K562 (cell line): ENCODE measurements at regions not wholly inside any gene's neighbourhood (a gene's known extent, or its start where the extent isn't known, plus 50 kb on each side); places are given as distances from the start of the nearest gene placed in this dataset.

Experiments
- ATAC-seq: fragments of 200-7000 bp; cut with Tn5 transposase; 3 replicates; pipeline ENCODE4 v1.9.1; 2020; ENCODE audit warnings: moderate library complexity
- BruUV-seq: library from RNA; stranded (reverse); fragments of 400-500 nt; replicated peaks from 2 replicates; lab custom pipeline; 2021; lab: Mats Ljungman, UMichigan
- CTCF ChIA-PET: fragments of 300-600 bp; formaldehyde crosslinking; extraction: SDS; loops from one replicate; lab custom pipeline; 2021; ENCODE audit warnings: low intra/inter-chr PET ratio; lab: Yijun Ruan, JAX
- POLR2A ChIA-PET: fragments of 300-600, 350-650 bp; sonication (Branson Sonifier 250); formaldehyde crosslinking; extraction: SDS; loops from one replicate; lab custom pipeline; 2021; ENCODE audit warnings: antibody characterized with exemption, inconsistent platforms; lab: Yijun Ruan, JAX
- DNase-seq, 4 experiments: peaks; one replicate each; pipeline versions ENCODE4 v3.0.0 to v3.0.0-alpha.2; 2011 to 2018; ENCODE audit warnings: low spot score in 3 of 4, mixed read lengths in 3 of 4; ENCODE audit errors: extremely low read depth in 1 of 4
- FAIRE-seq: peaks from 2 replicates; lab custom pipeline; 2011; peaks lifted over from hg19 to GRCh38; lab: Jason Lieb, UNC
- H2AFZ ChIP-seq: 2 replicates; pipeline ENCODE4 v1.6.0; 2011; ENCODE audit warnings: low read depth, low read length, control low read depth, inconsistent platforms
- H3K27ac ChIP-seq: fragments of 200-600 bp; 3 replicates; pipeline ENCODE4 v1.8.0; 2011; ENCODE audit warnings: low read depth, mild to moderate bottlenecking, control low read depth, inconsistent platforms, low read length, moderate library complexity, mixed read lengths; ENCODE audit errors: extremely low read depth
- H3K27me3 ChIP-seq, 2 experiments: fragments of 300-600 bp in 1 of 2; 2 replicates in 1 of 2; 3 replicates in 1 of 2; pipeline versions ENCODE4 v1.6.0 to v1.8.0; 2011; ENCODE audit warnings: inconsistent platforms in 2 of 2, low read length in 2 of 2, mild to moderate bottlenecking in 1 of 2, mixed read lengths in 1 of 2, moderate library complexity in 1 of 2; ENCODE audit not compliant: control insufficient read depth in 2 of 2, insufficient read depth in 2 of 2
- H3K36me3 ChIP-seq: fragments of 300-600 bp; 3 replicates; pipeline ENCODE4 v1.8.0; 2011; ENCODE audit warnings: mild to moderate bottlenecking, low read length, inconsistent platforms; ENCODE audit not compliant: control insufficient read depth, insufficient read depth
- H3K4me1 ChIP-seq, 2 experiments: fragments of 200-600 bp in 1 of 2; replicated peaks in 1 of 2; 2 replicates in 1 of 2; 3 replicates in 1 of 2; pipeline versions ENCODE4 v1.5.1 to v1.8.0; 2011; ENCODE audit warnings: inconsistent platforms in 2 of 2, low read length in 2 of 2, mild to moderate bottlenecking in 1 of 2, mixed read lengths in 1 of 2, moderate library complexity in 1 of 2; ENCODE audit not compliant: control insufficient read depth in 2 of 2, insufficient read depth in 2 of 2
- H3K4me2 ChIP-seq: 2 replicates; pipeline ENCODE4 v1.6.1; 2011; ENCODE audit warnings: low read length, control low read depth, inconsistent platforms, mixed read lengths; ENCODE audit not compliant: insufficient read depth
- H3K4me3 ChIP-seq: fragments of 200-600 bp; sonication (generic), shearing (Covaris generic); 2 replicates; pipeline ENCODE4 v1.5.1; 2016; ENCODE audit warnings: control low read depth, inconsistent platforms
- H3K79me2 ChIP-seq: fragments of 200-600 bp; 3 replicates; pipeline ENCODE4 v1.8.0; 2011; ENCODE audit warnings: low read length, inconsistent platforms; ENCODE audit not compliant: control insufficient read depth, insufficient read depth
- H3K9ac ChIP-seq, 2 experiments: 2 replicates each; pipeline versions ENCODE4 v1.6.0 to v1.6.1; 2011; ENCODE audit warnings: low read depth in 2 of 2, low read length in 2 of 2, control low read depth in 1 of 2, inconsistent platforms in 1 of 2, mild to moderate bottlenecking in 1 of 2, mixed read lengths in 1 of 2; ENCODE audit not compliant: insufficient read depth in 1 of 2
- H3K9me1 ChIP-seq: one replicate; pipeline ENCODE4 v1.6.0; 2011; ENCODE audit warnings: inconsistent platforms, mild to moderate bottlenecking, low read length, moderate library complexity; ENCODE audit not compliant: control insufficient read depth, insufficient read depth
- H3K9me3 ChIP-seq: replicated peaks from 2 replicates; pipeline ENCODE4 v1.5.1; 2011; ENCODE audit warnings: low read depth, low read length, inconsistent platforms; ENCODE audit not compliant: control insufficient read depth, insufficient read depth
- H4K20me1 ChIP-seq: replicated peaks from 2 replicates; pipeline ENCODE4 v1.6.1; 2011; ENCODE audit warnings: low read length, inconsistent platforms, mixed read lengths; ENCODE audit not compliant: control insufficient read depth, insufficient read depth
- CSDE1 ChIP-seq, 2 experiments: fragments of 450-650 bp; IDR thresholded peaks; 2 replicates each; pipeline ENCODE4 v1.6.1; 2016; ENCODE audit warnings: mild to moderate bottlenecking in 1 of 2
- E2F5 ChIP-seq: sonication (generic); formaldehyde crosslinking; IDR thresholded peaks from 2 replicates; pipeline ENCODE4 v1.8.0; 2022; ENCODE audit warnings: mild to moderate bottlenecking, missing genetic modification reagents
- MLLT1 ChIP-seq, 2 experiments: fragments of 450-650 bp; IDR thresholded peaks; 2 replicates each; pipeline ENCODE4 v1.6.1; 2016
- RBFOX2 ChIP-seq: fragments of 200-400 bp; formaldehyde crosslinking; IDR thresholded peaks from 2 replicates; pipeline ENCODE4 v1.6.1; 2017; ENCODE audit warnings: low read depth, mild to moderate bottlenecking, low read length, moderate library complexity
- SMAD2 ChIP-seq: fragments of 150-350 bp; IDR thresholded peaks from 2 replicates; pipeline ENCODE4 v1.6.1; 2014; ENCODE audit warnings: low read depth, mild to moderate bottlenecking, low read length
- SMAD3 ChIP-seq: fragments of 450-650 bp; formaldehyde crosslinking; conservative IDR thresholded peaks from 2 replicates; pipeline ENCODE4 v1.4.0; 2020; ENCODE audit warnings: mild to moderate bottlenecking
- SRSF1 ChIP-seq: fragments of 200-400 bp; formaldehyde crosslinking; IDR thresholded peaks from 2 replicates; pipeline ENCODE4 v1.6.1; 2017; ENCODE audit warnings: mild to moderate bottlenecking, low read depth, low read length, moderate library complexity
- ZBTB33 ChIP-seq: sonication (generic); formaldehyde crosslinking; IDR thresholded peaks from 2 replicates; pipeline ENCODE4 v1.8.1; 2023; ENCODE audit warnings: mild to moderate bottlenecking, missing genetic modification reagents
- ZNF354B ChIP-seq: fragments of 250-450 bp; sonication (Bioruptor Pico); IDR thresholded peaks from 2 replicates; pipeline ENCODE4 v1.4.0; 2020
- ZNF436 ChIP-seq: fragments of 250-450, 450-650 bp; sonication (Bioruptor Pico); formaldehyde crosslinking; IDR thresholded peaks from 2 replicates; pipeline ENCODE4 v1.7.0; 2020; ENCODE audit warnings: mild to moderate bottlenecking
- WGBS: fragments of 100-300 bp; shearing (Covaris generic); methylation state at CpG from one replicate; pipeline ENCODE4 v1.1.6; 2016; ENCODE audit warnings: low coverage, mixed read lengths; ENCODE audit not compliant: insufficient coverage; ENCODE audit errors: missing lambda C conversion rate; 5-methylcytosine and 5-hydroxymethylcytosine counted together
- in situ Hi-C: fragments of 300-500 bp; cut with MboI; formaldehyde crosslinking; loops from 4 replicates; pipeline ENCODE4 v1.15.0; 2018; ENCODE audit warnings: inconsistent platforms, mixed read lengths
- intact Hi-C: fragments of 100-400 bp; cut with micrococcal nuclease; formaldehyde crosslinking; loops from 2 replicates; pipeline ENCODE4 v1.14.2; 2022
- TF ChIP-seq, protein P1 (sequence below): fragments of 250-450 bp; sonication (Bioruptor Pico); IDR thresholded peaks from 2 replicates; pipeline ENCODE4 v1.8.0; 2022; ENCODE audit warnings: inconsistent platforms, mild to moderate bottlenecking, moderate library complexity, borderline replicate concordance

DNA sequence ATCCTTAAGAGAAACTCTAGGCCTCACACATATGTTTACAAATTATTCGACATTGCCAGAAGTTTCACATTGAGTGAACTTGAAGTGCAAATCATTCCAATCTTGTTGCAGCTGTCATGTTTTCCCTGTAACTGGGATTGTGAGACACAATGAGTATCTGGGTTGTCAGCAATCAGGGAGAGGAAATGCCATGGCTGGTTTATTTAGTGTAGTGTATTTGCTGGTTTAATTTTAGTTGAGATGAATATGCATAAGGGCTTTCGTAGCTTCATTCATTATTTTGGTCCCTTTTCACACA is 54.2 kb upstream of the USP1 start:
- DNase-seq, result no peak
- FAIRE-seq, result peak; percentile 11
- H3K27ac ChIP-seq, result no peak overlapping the region
- H3K36me3 ChIP-seq, result no peaks in the 10 kb centered on the region
- no peak overlapping the region for H3K4me2 ChIP-seq
- no peaks in the 10 kb centered on the region for H3K9me1 ChIP-seq
- TF ChIP-seq SRSF1 (no peak), ZNF354B (CRISPR knock-in tag) (no peak), ZNF436 (CRISPR knock-in tag) (no peak), E2F5 (CRISPR knock-in tag) (no peak), RBFOX2 (no peak), CSDE1 (IDR thresholded peaks at IDR 0.05) (no peak), MLLT1 (IDR thresholded peaks at IDR 0.05) (no peak), ZBTB33 (CRISPR knock-in tag) (no peak), SMAD2 (no peak), SMAD3 (CRISPR knock-in tag) (no peak)
- TF ChIP-seq, protein P1, sequence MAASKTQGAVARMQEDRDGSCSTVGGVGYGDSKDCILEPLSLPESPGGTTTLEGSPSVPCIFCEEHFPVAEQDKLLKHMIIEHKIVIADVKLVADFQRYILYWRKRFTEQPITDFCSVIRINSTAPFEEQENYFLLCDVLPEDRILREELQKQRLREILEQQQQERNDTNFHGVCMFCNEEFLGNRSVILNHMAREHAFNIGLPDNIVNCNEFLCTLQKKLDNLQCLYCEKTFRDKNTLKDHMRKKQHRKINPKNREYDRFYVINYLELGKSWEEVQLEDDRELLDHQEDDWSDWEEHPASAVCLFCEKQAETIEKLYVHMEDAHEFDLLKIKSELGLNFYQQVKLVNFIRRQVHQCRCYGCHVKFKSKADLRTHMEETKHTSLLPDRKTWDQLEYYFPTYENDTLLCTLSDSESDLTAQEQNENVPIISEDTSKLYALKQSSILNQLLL (CRISPR knock-in tag), result no peak
- H3K27me3 ChIP-seq, result peaks cover 9 to 18% of the 10 kb centered on the region in 2 experiments; a peak in 3 of 5 replicates
- no peak overlapping the region for H3K9ac ChIP-seq
- no peaks in the 10 kb centered on the region for H3K79me2 ChIP-seq
- no peak for ATAC-seq
- in situ Hi-C loops, result no loop called here
- H3K4me1 ChIP-seq, result no peaks in the 10 kb centered on the region
- no peaks in the 10 kb centered on the region; the same call in 1 of the 2 replicates for H3K9me3 ChIP-seq
- ChIA-PET POLR2A (no interaction called here), CTCF (no interaction called here)
- H2AFZ ChIP-seq, result no peak overlapping the region
- H4K20me1 ChIP-seq, result no peaks in the 10 kb centered on the region
- no TSS peak for BruUV-seq
- intact Hi-C loops, result no loop called here
- 0% methylated on average over 2 of the region's 2 CpGs for WGBS
- no peak overlapping the region for H3K4me3 ChIP-seq
